MM.1S (cell line): ENCODE measurements at regions not wholly inside any gene's neighbourhood (a gene's known extent, or its start where the extent isn't known, plus 50 kb on each side); places are given as distances from the start of the nearest gene placed in this dataset.

Source experiments
- DNase-seq: peaks from one replicate; pipeline ENCODE4 v3.0.0-alpha.2; 2015
- H2AFZ ChIP-seq: fragments of 300-600 bp; sonication (generic); 2 replicates; pipeline ENCODE4 v1.6.0; 2016; ENCODE audit warnings: antibody characterized with exemption, low read length
- H3F3A ChIP-seq: fragments of 300-600 bp; sonication (generic); 2 replicates; pipeline ENCODE4 v1.6.1; 2016; ENCODE audit warnings: mild to moderate bottlenecking, antibody characterized with exemption, low read length, moderate library complexity, mixed read lengths; ENCODE audit not compliant: insufficient read depth
- H3K27ac ChIP-seq: fragments of 300-600 bp; sonication (generic); 2 replicates; pipeline ENCODE4 v1.5.1; 2016; ENCODE audit warnings: mild to moderate bottlenecking, low read length
- H3K27me3 ChIP-seq: fragments of 300-600 bp; sonication (generic); replicated peaks from 2 replicates; pipeline ENCODE4 v1.6.0; 2016; ENCODE audit warnings: low read length; ENCODE audit not compliant: insufficient read depth
- H3K36me3 ChIP-seq: fragments of 300-600 bp; sonication (generic); replicated peaks from 2 replicates; pipeline ENCODE4 v1.6.1; 2016; ENCODE audit warnings: mild to moderate bottlenecking, low read length, mixed read lengths; ENCODE audit not compliant: insufficient read depth
- H3K4me1 ChIP-seq: fragments of 300-600 bp; sonication (generic); 2 replicates; pipeline ENCODE4 v1.6.1; 2016; ENCODE audit warnings: low read length, mixed read lengths
- H3K4me2 ChIP-seq: fragments of 300-600 bp; sonication (generic); 2 replicates; pipeline ENCODE4 v1.6.0; 2016; ENCODE audit warnings: low read depth, low read length
- H3K4me3 ChIP-seq: fragments of 300-600 bp; sonication (generic); 2 replicates; pipeline ENCODE4 v1.5.1; 2016; ENCODE audit warnings: low read length, mixed read lengths
- H3K79me2 ChIP-seq: fragments of 300-600 bp; sonication (generic); 2 replicates; pipeline ENCODE4 v1.6.1; 2016; ENCODE audit warnings: mixed run types, low read length, mixed read lengths
- H3K9ac ChIP-seq: fragments of 300-600 bp; sonication (generic); 2 replicates; pipeline ENCODE4 v1.6.1; 2016; ENCODE audit warnings: low read length, mixed read lengths
- H3K9me2 ChIP-seq: fragments of 300-600 bp; sonication (generic); replicated peaks from 2 replicates; pipeline ENCODE4 v1.6.1; 2016; ENCODE audit warnings: mild to moderate bottlenecking, low read length, mixed read lengths; ENCODE audit not compliant: insufficient read depth
- H3K9me3 ChIP-seq: fragments of 300-600 bp; sonication (generic); replicated peaks from 2 replicates; pipeline ENCODE4 v1.6.1; 2016; ENCODE audit warnings: mild to moderate bottlenecking, low read length, mixed read lengths; ENCODE audit not compliant: insufficient read depth
- H4K20me1 ChIP-seq: fragments of 300-600 bp; sonication (generic); 2 replicates; pipeline ENCODE4 v1.6.1; 2016; ENCODE audit warnings: mild to moderate bottlenecking, low read length, moderate library complexity, mixed read lengths; ENCODE audit not compliant: insufficient read depth
- EZH2 ChIP-seq: fragments of 300-600 bp; sonication (generic); optimal IDR thresholded peaks from 2 replicates; pipeline ENCODE3; 2017; ENCODE audit warnings: low read depth, mild to moderate bottlenecking, antibody characterized with exemption, low read length, mixed read lengths
- EZH2phosphoT487 ChIP-seq: fragments of 300-600 bp; sonication (generic); IDR thresholded peaks from 2 replicates; pipeline ENCODE4 v1.6.1; 2018; ENCODE audit warnings: antibody characterized with exemption, low read length
- TF ChIP-seq, protein P1 (sequence below): fragments of 300-600 bp; sonication (generic); IDR thresholded peaks from 2 replicates; pipeline ENCODE4 v1.5.1; 2016; ENCODE audit warnings: antibody characterized with exemption, low read length, mixed read lengths

DNA sequence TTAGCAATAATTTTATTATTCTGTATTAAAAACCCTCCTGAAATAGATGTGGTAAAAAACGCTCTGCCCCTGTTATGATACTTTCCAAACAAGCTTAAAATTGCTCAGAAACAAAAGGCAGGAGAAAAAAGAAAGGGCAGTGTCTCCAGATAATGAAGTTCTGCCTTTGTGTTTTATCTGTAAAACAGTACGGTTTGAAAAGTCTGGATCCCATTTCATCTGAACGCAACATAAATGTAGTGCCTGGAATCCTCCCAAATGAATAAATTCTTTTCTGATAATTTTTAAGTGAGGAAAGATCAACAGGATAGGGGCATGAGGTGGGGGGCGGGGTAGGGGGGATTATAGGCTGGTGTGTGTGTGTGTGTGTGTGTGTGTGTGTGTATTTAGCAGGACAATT lies 87.5 kb upstream of the SOX9 start:
- Histone ChIP-seq H2AFZ (no peak overlapping the region), H3K27me3 (no peaks in the 10 kb centered on the region), H3F3A (no peaks in the 10 kb centered on the region), H4K20me1 (no peaks in the 10 kb centered on the region), H3K4me2 (no peak overlapping the region), H3K9ac (no peak overlapping the region), H3K4me1 (no peaks in the 10 kb centered on the region), H3K4me3 (no peak overlapping the region), H3K79me2 (no peaks in the 10 kb centered on the region), H3K9me2 (no peaks in the 10 kb centered on the region), H3K9me3 (no peaks in the 10 kb centered on the region), H3K36me3 (no peaks in the 10 kb centered on the region), H3K27ac (no peak overlapping the region)
- TF ChIP-seq EZH2: no peak
- no peak for TF ChIP-seq EZH2phosphoT487
- TF ChIP-seq, protein P1, sequence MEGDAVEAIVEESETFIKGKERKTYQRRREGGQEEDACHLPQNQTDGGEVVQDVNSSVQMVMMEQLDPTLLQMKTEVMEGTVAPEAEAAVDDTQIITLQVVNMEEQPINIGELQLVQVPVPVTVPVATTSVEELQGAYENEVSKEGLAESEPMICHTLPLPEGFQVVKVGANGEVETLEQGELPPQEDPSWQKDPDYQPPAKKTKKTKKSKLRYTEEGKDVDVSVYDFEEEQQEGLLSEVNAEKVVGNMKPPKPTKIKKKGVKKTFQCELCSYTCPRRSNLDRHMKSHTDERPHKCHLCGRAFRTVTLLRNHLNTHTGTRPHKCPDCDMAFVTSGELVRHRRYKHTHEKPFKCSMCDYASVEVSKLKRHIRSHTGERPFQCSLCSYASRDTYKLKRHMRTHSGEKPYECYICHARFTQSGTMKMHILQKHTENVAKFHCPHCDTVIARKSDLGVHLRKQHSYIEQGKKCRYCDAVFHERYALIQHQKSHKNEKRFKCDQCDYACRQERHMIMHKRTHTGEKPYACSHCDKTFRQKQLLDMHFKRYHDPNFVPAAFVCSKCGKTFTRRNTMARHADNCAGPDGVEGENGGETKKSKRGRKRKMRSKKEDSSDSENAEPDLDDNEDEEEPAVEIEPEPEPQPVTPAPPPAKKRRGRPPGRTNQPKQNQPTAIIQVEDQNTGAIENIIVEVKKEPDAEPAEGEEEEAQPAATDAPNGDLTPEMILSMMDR: no peak
- no peak for DNase-seq

DNA sequence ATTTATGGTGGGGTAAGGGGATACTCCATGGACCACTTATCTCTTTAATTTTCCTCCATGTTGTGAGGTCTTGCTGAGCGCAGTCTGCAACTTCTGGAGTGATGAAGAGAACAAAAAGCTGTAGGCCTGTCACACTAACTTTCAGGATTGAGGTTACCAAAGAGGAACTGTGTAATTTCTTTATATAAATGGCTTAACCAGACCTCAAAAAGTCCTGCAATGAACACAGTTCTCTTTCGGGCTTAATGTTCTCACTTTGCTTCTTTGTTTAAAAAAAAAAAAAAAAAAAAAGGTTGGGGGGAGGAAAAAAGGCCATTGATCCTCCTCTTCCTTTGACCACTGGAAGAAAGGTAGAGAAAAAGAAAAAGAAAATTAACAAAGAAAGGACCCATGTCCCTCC lies 86.8 kb upstream of the SOX9 start:
- Histone ChIP-seq H3K9me3 (no peaks in the 10 kb centered on the region), H3K27ac (no peak overlapping the region), H3K27me3 (no peaks in the 10 kb centered on the region), H3K4me3 (no peak overlapping the region), H3K36me3 (no peaks in the 10 kb centered on the region), H3K4me1 (no peaks in the 10 kb centered on the region), H3K9me2 (no peaks in the 10 kb centered on the region), H3F3A (no peaks in the 10 kb centered on the region), H3K4me2 (no peak overlapping the region), H3K9ac (no peak overlapping the region), H2AFZ (no peak overlapping the region), H3K79me2 (no peaks in the 10 kb centered on the region), H4K20me1 (no peaks in the 10 kb centered on the region)
- TF ChIP-seq EZH2phosphoT487 (no peak), EZH2 (no peak)
- TF ChIP-seq, protein P1: no peak
- DNase-seq: no peak

DNA sequence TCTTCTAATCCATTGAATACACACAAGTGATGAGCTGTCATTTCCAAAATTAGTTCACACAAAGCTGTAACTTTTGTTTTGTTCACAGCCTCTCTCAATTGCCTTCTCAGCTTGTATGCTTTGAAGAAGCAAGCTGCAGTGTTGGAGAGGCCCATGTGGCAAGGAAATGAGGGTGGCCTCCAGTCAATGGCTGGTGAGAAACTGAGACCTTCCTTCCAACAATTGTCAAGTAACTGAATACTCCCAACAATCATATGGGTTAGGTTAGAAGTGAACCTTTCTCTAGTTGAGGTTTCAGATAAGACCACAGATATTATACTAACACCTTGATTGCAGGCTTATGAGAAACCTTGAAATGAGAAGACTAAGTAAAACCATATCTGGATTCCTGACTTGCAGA lies 82.4 kb upstream of the SOX9 start:
- no peak overlapping the region for H2AFZ ChIP-seq
- no peaks in the 10 kb centered on the region for H3K9me2 ChIP-seq
- no peaks in the 10 kb centered on the region for H3K36me3 ChIP-seq
- H3K9me3 ChIP-seq: no peaks in the 10 kb centered on the region
- H3K27ac ChIP-seq: no peak overlapping the region
- no peak overlapping the region for H3K4me3 ChIP-seq
- H3K27me3 ChIP-seq: no peaks in the 10 kb centered on the region
- H3K9ac ChIP-seq: no peak overlapping the region
- H3K4me1 ChIP-seq: no peaks in the 10 kb centered on the region
- H4K20me1 ChIP-seq: no peaks in the 10 kb centered on the region
- no peak for TF ChIP-seq EZH2
- TF ChIP-seq, protein P1: no peak
- no peak for TF ChIP-seq EZH2phosphoT487
- H3K4me2 ChIP-seq: no peak overlapping the region
- no peaks in the 10 kb centered on the region for H3K79me2 ChIP-seq
- DNase-seq: no peak
- no peaks in the 10 kb centered on the region for H3F3A ChIP-seq
